ENCODE measurements at regions not wholly inside any gene's neighbourhood (a gene's known extent, or its start where the extent isn't known, plus 50 kb on each side); places are given as distances from the start of the nearest gene placed in this dataset.
A peak's percentile ranks its signal among the peaks of the same experiment; 100 is the strongest.

DNA sequence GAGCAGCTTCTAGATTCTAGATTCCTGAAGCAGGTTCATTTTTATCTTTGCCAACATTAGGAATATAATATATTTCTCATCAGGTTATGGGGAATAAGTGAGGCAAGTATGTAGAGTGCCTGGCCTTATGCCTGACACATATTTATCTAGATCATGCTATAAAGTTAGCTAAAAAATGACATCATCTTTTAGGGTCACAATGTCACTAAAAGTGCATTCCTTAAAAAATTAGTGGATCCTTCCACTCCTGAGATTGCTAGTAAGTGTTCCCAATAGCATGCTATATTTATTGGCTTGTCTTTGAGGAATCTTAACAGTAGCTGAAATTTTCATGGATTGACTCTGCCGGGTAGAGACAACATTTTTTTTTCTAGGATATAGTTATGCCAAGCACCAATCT lies 305.9 kb upstream of the TMCO5A start:
- Mint-ChIP-seq H3K27ac (no peak overlapping the region), H3K4me3 (no peak overlapping the region), H3K4me1 (ENCODE audit: low read depth) (no peaks in the 10 kb centered on the region), H3K36me3 (ENCODE audit: insufficient read depth in 2 of 2) (no peaks in the 10 kb centered on the region), H3K9me3 (peaks cover 0 to 4% of the 10 kb centered on the region in 2 donors), H3K27me3 (ENCODE audit: low read depth) (no peaks in the 10 kb centered on the region)
- no peak for DNase-seq
- no peak for ATAC-seq (replicated peaks in 1 of 2)

DNA sequence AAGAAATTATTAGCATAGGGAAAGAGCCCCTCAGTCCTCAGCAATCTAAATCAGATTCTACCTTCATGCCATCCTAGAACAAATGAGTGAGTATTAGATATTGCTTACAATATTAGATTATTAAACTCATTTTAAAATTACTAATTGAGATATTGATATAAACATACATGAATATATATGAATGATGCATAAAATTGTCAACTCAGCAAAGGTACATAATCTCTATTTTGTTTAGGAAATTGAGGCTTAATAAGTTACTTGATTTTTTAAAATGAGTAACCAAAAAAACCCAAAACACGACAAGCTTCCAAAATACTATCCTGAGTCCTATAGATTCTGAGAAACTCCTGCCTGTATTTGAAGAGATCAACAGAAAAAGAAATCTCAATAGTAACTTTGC lies 297.7 kb upstream of the TMCO5A start:
- no peak for ATAC-seq (replicated peaks in 1 of 2)
- Mint-ChIP-seq H3K4me1 (ENCODE audit: low read depth) (no peaks in the 10 kb centered on the region), H3K4me3 (no peak overlapping the region), H3K27me3 (ENCODE audit: low read depth) (no peaks in the 10 kb centered on the region), H3K36me3 (ENCODE audit: insufficient read depth in 2 of 2) (no peaks in the 10 kb centered on the region), H3K27ac (no peak overlapping the region), H3K9me3 (peaks cover 0 to 3% of the 10 kb centered on the region in 2 donors)
- DNase-seq, result no peak

DNA sequence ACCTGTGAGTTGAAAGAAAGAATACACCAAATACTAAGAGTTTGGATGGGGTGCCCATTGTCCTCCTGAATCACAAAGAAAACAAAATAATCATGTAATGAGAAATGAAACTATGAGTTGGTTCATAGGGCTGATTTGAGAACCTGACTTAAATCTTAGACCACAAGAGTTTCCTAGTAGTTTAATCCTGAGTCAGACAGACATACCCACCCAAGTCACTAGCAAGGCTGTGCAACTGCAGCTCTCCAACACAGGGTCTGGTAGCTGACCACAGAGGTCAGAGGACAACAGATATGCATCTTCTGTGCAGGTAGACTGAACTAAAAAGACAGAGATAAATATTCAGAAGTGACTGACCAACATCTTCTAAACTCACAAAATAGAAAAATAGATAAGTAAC lies 296.3 kb upstream of the TMCO5A start:
- ATAC-seq (replicated peaks in 1 of 2), result no peak
- no peaks in the 10 kb centered on the region for H3K27me3 Mint-ChIP-seq (ENCODE audit: low read depth)
- H3K9me3 Mint-ChIP-seq, result peaks cover 0 to 3% of the 10 kb centered on the region in 2 donors

DNA sequence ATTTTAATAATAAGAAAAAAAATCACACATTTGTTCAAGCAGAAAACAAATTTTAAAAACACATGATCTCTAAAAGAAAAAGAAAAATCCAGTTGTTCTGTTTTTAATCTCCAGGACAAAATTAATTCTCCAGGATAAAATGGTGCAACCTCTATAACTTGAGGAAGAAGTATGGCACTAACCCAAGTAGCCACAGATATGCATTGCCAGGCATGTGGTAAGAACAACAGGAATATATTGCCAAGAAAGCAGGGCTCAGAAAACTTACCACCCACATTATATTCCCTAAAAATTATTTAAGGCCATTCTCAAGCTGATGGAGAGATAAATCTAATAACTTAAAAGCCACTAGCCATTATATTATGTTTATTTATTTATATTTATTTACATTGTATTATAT lies 295.7 kb upstream of the TMCO5A start:
- Mint-ChIP-seq H3K4me1 (ENCODE audit: low read depth) (no peaks in the 10 kb centered on the region), H3K36me3 (ENCODE audit: insufficient read depth in 2 of 2) (no peaks in the 10 kb centered on the region), H3K27ac (no peak overlapping the region), H3K4me3 (no peak overlapping the region), H3K27me3 (ENCODE audit: low read depth) (no peaks in the 10 kb centered on the region), H3K9me3 (peaks cover 0 to 3% of the 10 kb centered on the region in 2 donors)
- ATAC-seq (replicated peaks in 1 of 2), result no peak
- no peak for DNase-seq

More for the DNA sequence above, 296.3 kb upstream of the TMCO5A start:
- Mint-ChIP-seq H3K4me1 (ENCODE audit: low read depth) (no peaks in the 10 kb centered on the region), H3K27ac (peak overlapping the region; percentile 11), H3K4me3 (no peak overlapping the region), H3K36me3 (ENCODE audit: insufficient read depth in 2 of 2) (no peaks in the 10 kb centered on the region)
- DNase-seq, result no peak

DNA sequence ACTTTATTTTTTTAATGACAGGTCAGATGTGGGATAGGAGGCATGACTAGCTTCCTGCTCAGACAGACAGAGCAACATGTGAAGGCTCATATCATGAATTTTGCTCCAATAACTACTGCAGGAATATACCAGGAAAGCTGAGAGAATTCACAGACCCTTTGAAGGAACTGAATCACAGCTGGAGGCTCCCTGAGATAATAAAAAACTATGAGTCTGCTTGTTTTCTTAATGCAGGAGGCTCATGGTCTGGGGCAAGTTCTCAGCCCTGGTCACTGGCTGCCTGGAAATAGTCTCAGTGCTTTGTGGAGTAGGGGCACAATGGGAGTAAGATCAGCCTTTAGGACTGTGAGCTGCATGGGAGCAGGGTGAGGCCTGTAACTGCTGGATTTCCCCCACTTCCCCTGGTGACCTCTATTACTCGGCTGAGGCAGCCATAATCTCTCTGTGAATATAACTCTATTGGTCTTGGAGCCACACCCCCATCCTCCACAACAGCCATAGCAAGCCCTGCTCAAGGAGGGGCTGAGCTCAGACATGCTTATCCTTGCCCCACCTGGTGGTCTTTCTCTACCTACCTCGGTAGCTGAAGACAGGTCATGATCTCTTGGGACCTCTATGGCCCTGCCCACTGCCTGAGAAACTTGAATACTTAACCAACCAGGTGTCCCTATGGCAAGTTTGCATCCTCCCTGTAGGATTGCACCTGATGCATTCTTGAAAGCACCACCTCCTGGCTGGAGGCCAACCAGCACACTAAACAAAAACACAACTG lies 281.6 kb upstream of the TMCO5A start:
- no peak overlapping the region for H3K27ac Mint-ChIP-seq
- DNase-seq, result no peak
- H3K4me3 Mint-ChIP-seq, result no peak overlapping the region
- H3K27me3 Mint-ChIP-seq (ENCODE audit: low read depth), result no peaks in the 10 kb centered on the region
- H3K36me3 Mint-ChIP-seq (ENCODE audit: insufficient read depth in 2 of 2), result no peaks in the 10 kb centered on the region
- peaks cover 10 to 12% of the 10 kb centered on the region in 2 donors for H3K9me3 Mint-ChIP-seq
- no peaks in the 10 kb centered on the region for H3K4me1 Mint-ChIP-seq (ENCODE audit: low read depth)
- no peak for ATAC-seq (replicated peaks in 1 of 2)

DNA sequence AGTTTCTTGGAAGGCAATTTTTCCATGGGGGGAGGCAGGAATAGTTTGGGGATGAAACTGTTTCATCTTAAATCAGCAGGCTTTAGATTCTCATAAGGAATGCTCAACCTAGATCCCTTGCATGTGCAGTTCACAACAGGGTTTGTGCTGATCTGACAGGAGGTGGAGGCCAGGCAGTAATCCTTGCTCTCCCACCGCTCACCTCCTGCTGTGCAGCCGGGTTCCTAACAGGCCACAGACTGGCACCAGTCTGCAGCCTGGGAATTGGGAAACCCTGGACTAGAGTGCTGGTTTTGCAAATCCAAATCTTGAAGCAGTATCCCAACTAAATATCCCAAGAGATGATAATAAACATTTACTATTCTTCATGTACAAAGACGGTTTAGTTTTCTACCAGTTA lies 256.3 kb upstream of the TMCO5A start:
- H3K27me3 Mint-ChIP-seq (ENCODE audit: low read depth), result no peaks in the 10 kb centered on the region
- H3K36me3 Mint-ChIP-seq (ENCODE audit: insufficient read depth in 2 of 2), result no peaks in the 10 kb centered on the region
- DNase-seq (no peak), ATAC-seq (replicated peaks in 1 of 2) (no peak)
- H3K4me1 Mint-ChIP-seq (ENCODE audit: low read depth), result no peaks in the 10 kb centered on the region
- H3K27ac Mint-ChIP-seq, result no peak overlapping the region
- H3K9me3 Mint-ChIP-seq, result no peaks in the 10 kb centered on the region
- no peak overlapping the region for H3K4me3 Mint-ChIP-seq

DNA sequence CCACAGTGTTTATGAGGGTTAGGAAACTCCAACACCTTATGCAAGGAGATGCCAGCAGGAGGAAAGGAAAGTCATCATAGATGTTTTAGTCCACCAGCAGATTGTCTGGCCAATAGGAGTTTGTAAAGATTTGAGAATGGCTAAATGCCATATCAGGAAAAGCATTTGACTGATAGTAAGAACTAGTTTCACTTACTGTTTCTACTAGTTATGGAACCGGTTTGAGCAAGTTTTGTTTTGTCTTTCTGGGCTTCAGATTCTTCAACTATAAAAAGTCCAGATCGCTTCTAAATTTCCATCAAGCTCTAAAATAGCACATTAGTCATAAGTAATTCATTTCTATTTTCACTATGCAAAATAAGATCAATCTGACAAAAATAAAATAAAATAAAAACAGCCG lies 254.8 kb upstream of the TMCO5A start:
- H3K27me3 Mint-ChIP-seq (ENCODE audit: low read depth), result no peaks in the 10 kb centered on the region
- H3K4me3 Mint-ChIP-seq, result no peak overlapping the region
- no peak for ATAC-seq (replicated peaks in 1 of 2)
- H3K9me3 Mint-ChIP-seq, result peaks cover 0 to 3% of the 10 kb centered on the region in 2 donors
- no peak for DNase-seq
- no peaks in the 10 kb centered on the region for H3K36me3 Mint-ChIP-seq (ENCODE audit: insufficient read depth in 2 of 2)
- H3K27ac Mint-ChIP-seq, result no peak overlapping the region
- no peaks in the 10 kb centered on the region for H3K4me1 Mint-ChIP-seq (ENCODE audit: low read depth)

DNA sequence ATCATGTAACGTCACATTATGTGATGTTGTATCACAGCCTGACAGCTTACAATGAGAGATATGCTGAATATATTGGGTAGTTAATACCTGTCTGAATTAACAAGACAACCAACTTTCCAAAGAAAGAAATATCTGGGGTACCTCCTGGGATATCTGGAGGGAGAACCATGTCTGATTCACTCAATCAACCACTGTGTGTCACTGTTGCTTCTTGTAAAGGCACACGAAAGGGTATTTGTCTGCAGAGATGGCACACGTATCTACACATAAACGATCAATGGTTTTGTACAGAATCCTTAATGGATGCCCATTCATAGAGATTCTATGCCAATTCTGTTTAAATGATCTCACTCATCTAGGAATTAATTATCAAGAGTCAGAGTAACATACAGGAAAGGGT lies 252.1 kb upstream of the TMCO5A start:
- no peaks in the 10 kb centered on the region for H3K4me1 Mint-ChIP-seq (ENCODE audit: low read depth)
- no peak for DNase-seq
- no peaks in the 10 kb centered on the region for H3K27me3 Mint-ChIP-seq (ENCODE audit: low read depth)
- peaks cover 0 to 3% of the 10 kb centered on the region in 2 donors for H3K9me3 Mint-ChIP-seq
- H3K4me3 Mint-ChIP-seq, result no peak overlapping the region
- no peak for ATAC-seq (replicated peaks in 1 of 2)
- H3K27ac Mint-ChIP-seq, result no peak overlapping the region
- H3K36me3 Mint-ChIP-seq (ENCODE audit: insufficient read depth in 2 of 2), result no peaks in the 10 kb centered on the region

DNA sequence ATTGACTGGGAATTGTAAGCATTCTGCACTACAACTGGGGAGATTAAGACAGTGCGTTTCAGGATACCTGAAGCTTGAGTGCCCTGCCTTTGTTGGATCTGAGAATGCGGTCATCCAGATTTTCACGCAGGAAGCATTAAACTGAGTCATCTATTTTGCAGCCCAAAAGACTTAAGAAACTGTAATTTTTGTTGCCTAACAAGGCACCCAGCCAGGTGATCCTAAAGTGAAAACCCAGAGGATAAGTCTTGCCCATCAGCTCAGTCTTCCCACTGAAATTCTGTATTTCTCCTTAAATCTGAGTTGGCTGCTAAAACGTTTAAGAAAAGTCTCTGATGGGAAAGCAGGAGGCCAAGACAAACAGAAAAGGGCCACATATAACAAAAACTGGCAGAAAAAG lies 242.5 kb upstream of the TMCO5A start:
- Mint-ChIP-seq H3K9me3 (peaks cover 0 to 2% of the 10 kb centered on the region in 2 donors), H3K27me3 (ENCODE audit: low read depth) (no peaks in the 10 kb centered on the region), H3K36me3 (ENCODE audit: insufficient read depth in 2 of 2) (no peaks in the 10 kb centered on the region), H3K27ac (no peak overlapping the region), H3K4me1 (ENCODE audit: low read depth) (no peaks in the 10 kb centered on the region), H3K4me3 (no peak overlapping the region)
- DNase-seq, result no peak
- ATAC-seq (replicated peaks in 1 of 2), result no peak

DNA sequence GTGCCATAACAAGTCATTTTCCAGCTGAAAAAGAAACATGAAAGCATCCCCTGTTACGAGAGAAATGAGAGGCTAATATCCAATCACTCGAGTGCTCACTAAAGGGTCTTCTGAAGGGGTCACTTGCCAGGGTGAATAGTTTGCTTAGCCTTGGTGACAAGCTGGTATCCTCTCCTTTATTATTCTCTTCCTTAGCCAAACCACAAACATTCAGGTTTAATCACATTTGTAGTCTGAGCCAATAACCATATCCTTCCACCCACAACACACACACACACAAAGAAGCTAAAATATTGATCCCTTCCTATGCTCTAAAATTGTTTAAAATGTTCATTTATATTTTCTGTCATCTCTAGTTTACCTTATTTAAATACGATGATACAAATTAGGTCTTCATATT lies 240.5 kb upstream of the TMCO5A start:
- H3K27ac Mint-ChIP-seq, result no peak overlapping the region
- no peak for ATAC-seq (replicated peaks in 1 of 2)
- no peaks in the 10 kb centered on the region for H3K4me1 Mint-ChIP-seq (ENCODE audit: low read depth)
- H3K27me3 Mint-ChIP-seq (ENCODE audit: low read depth), result no peaks in the 10 kb centered on the region
- H3K9me3 Mint-ChIP-seq, result peaks cover 0 to 2% of the 10 kb centered on the region in 2 donors
- no peaks in the 10 kb centered on the region for H3K36me3 Mint-ChIP-seq (ENCODE audit: insufficient read depth in 2 of 2)
- no peak for DNase-seq
- H3K4me3 Mint-ChIP-seq, result no peak overlapping the region

DNA sequence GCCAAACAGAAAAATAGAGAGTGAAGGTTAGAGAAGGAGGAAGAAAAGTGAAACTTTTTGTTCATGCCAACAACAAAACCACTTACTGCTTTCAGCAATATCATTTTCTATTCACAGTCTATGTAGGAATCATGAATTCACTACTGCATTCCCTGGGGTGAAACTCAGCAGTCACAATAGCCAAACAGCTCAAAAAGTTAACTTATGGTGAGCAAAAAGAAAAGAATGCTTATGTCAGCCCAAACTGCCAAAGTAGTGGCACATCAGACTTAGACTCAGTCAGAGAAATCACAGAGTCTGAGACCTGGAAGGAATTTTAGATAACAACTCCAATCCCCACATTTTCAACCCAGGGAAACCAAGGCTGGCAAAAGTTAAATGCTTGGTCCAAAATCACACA lies 238.7 kb upstream of the TMCO5A start:
- ATAC-seq (replicated peaks in 1 of 2), result no peak
- no peaks in the 10 kb centered on the region for H3K4me1 Mint-ChIP-seq (ENCODE audit: low read depth)
- no peaks in the 10 kb centered on the region for H3K27me3 Mint-ChIP-seq (ENCODE audit: low read depth)
- no peaks in the 10 kb centered on the region for H3K36me3 Mint-ChIP-seq (ENCODE audit: insufficient read depth in 2 of 2)
- H3K9me3 Mint-ChIP-seq, result peaks cover 0 to 2% of the 10 kb centered on the region in 2 donors
- H3K27ac Mint-ChIP-seq, result no peak overlapping the region
- H3K4me3 Mint-ChIP-seq, result no peak overlapping the region
- DNase-seq, result no peak

DNA sequence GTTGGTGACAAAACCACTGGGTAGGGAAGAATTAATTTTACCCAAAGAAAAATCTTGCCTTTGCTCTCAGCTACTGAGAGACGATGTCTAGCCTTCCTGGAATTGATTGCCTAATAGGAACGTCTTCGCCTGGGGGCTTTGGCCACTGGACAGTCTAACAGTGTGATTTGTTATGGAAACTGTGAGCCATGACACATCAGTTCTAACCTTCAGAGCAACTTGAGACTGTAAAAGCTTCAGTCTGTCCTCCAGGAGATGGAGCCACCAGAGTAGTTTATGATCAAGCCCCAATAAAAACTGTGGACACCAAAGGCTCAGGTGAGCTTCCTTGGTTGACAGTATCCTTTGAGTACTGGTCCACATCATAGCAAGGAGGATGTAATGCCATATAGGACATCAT lies 235.8 kb upstream of the TMCO5A start:
- no peaks in the 10 kb centered on the region for H3K27me3 Mint-ChIP-seq (ENCODE audit: low read depth)
- DNase-seq (no peak), ATAC-seq (replicated peaks in 1 of 2) (no peak)
- H3K36me3 Mint-ChIP-seq (ENCODE audit: insufficient read depth in 2 of 2), result no peaks in the 10 kb centered on the region
- no peak overlapping the region for H3K27ac Mint-ChIP-seq
- H3K4me1 Mint-ChIP-seq (ENCODE audit: low read depth), result no peaks in the 10 kb centered on the region
- H3K9me3 Mint-ChIP-seq, result no peaks in the 10 kb centered on the region
- H3K4me3 Mint-ChIP-seq, result no peak overlapping the region

DNA sequence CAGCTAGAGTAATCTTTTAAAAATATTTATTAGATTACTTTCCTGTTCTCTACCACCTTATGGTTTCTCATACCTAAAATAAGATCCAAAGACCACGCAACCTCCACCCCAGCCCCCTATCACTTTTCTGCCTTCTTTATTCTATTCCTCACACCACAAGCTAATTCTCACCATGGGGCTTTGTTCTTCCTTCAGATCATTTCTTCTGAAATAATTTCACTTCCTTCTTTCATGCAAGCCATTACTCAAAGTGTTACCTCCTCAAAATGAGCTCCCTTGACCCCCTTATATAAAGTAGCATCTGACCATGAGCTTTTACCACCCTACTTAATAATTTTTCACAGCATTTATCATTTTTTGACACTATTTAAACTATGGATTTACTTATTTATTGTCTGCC lies 233.2 kb upstream of the TMCO5A start:
- Mint-ChIP-seq H3K9me3 (peaks cover 0 to 2% of the 10 kb centered on the region in 2 donors), H3K4me3 (no peak overlapping the region), H3K36me3 (ENCODE audit: insufficient read depth in 2 of 2) (no peaks in the 10 kb centered on the region), H3K27me3 (ENCODE audit: low read depth) (no peaks in the 10 kb centered on the region), H3K27ac (no peak overlapping the region), H3K4me1 (ENCODE audit: low read depth) (no peaks in the 10 kb centered on the region)
- DNase-seq, result no peak
- no peak for ATAC-seq (replicated peaks in 1 of 2)

DNA sequence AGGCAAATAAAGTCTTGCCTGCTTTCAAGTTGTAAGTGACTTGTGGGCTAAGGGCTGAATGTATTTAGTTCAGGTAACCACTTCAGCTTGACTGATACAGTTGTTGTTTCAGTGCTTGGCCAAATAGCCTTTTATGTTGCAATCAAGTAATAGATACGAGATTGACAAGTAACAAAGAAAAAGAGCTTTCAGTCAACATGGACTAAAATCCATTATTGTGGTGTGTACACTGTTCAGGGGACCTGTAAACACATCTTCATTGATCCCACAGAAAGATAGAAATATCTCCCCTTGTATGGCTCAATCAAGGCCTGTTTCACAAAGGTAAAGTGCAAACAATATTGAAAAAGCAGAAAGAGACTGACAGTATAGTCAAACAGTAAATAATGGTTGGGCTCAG lies 224.8 kb upstream of the TMCO5A start:
- Mint-ChIP-seq H3K27ac (no peak overlapping the region), H3K27me3 (ENCODE audit: low read depth) (no peaks in the 10 kb centered on the region), H3K9me3 (peaks cover 4% of the 10 kb centered on the region in 2 donors), H3K4me3 (no peak overlapping the region), H3K36me3 (ENCODE audit: insufficient read depth in 2 of 2) (peaks cover 0 to 2% of the 10 kb centered on the region in 2 donors), H3K4me1 (ENCODE audit: low read depth) (no peaks in the 10 kb centered on the region)
- ATAC-seq (replicated peaks in 1 of 2) (no peak), DNase-seq (no peak)
